VCaP (cell line): ENCODE measurements at regions not wholly inside any gene's neighbourhood (a gene's known extent, or its start where the extent isn't known, plus 50 kb on each side); places are given as distances from the start of the nearest gene placed in this dataset.

ENCODE experiments used
- H3K27ac ChIP-seq: fragments of 450-650 bp; 2 replicates; pipeline ENCODE4 v1.5.1; 2017
- CTCF ChIP-seq: fragments of 450-650 bp; conservative IDR thresholded peaks from 2 replicates; pipeline ENCODE4 v1.5.1; 2017; ENCODE audit warnings: mild to moderate bottlenecking, moderate library complexity

- no peak for TF ChIP-seq CTCF
- H3K27ac ChIP-seq: no peak overlapping the region
Observed at GRCh38 chr9:79917421-79917820, 345.7 kb downstream of the TLE4 start.

GRCh38 chr9:79913867-79914266 is 342.1 kb downstream of the TLE4 start:
- H3K27ac ChIP-seq: no peak overlapping the region
- no peak for TF ChIP-seq CTCF

- no peak overlapping the region for H3K27ac ChIP-seq
- TF ChIP-seq CTCF: no peak
Observed at GRCh38 chr9:79912318-79913070, 340.7 kb downstream of the TLE4 start.

GRCh38 chr9:79911724-79912123 is 340.0 kb downstream of the TLE4 start:
- no peak overlapping the region for H3K27ac ChIP-seq
- no peak for TF ChIP-seq CTCF

GRCh38 chr9:79902825-79903600 is 331.2 kb downstream of the TLE4 start:
- H3K27ac ChIP-seq: no peak overlapping the region
- no peak for TF ChIP-seq CTCF

GRCh38 chr9:79900754-79901153 is 329.0 kb downstream of the TLE4 start:
- TF ChIP-seq CTCF: no peak
- no peak overlapping the region for H3K27ac ChIP-seq

GRCh38 chr9:79896390-79896980 is 324.7 kb downstream of the TLE4 start:
- H3K27ac ChIP-seq: peak overlapping the region; percentile 30; the same call in 1 of the 2 replicates
- no peak for TF ChIP-seq CTCF
